Naive thymus-derived CD4-positive, alpha-beta T cell (primary cell): ENCODE measurements at regions not wholly inside any gene's neighbourhood (a gene's known extent, or its start where the extent isn't known, plus 50 kb on each side); places are given as distances from the start of the nearest gene placed in this dataset.

ENCODE experiments used
- ATAC-seq: fragments of 150-1000 bp; cut with Tn5 transposase; 2 replicates; pipeline ENCODE4 v1.10.0; 2021; ENCODE audit warnings: mild to moderate bottlenecking, moderate library complexity
- CTCF ChIA-PET: fragments of 350-600 bp; sonication (Branson Sonifier 250); formaldehyde crosslinking; loops from one replicate; lab custom pipeline; 2021; ENCODE audit warnings: antibody characterized with exemption; lab: Charles Lee
- POLR2A ChIA-PET: fragments of 350-600 bp; sonication (Branson Sonifier 250); formaldehyde crosslinking; loops from one replicate; lab custom pipeline; 2021; ENCODE audit warnings: antibody characterized with exemption, inconsistent platforms; lab: Charles Lee
- DNase-seq, 9 donors: peaks; one replicate each; pipeline versions ENCODE4 v3.0.0 to v3.0.0-alpha.2; 2020 to 2022; ENCODE audit warnings: mixed read lengths in 1 of 9
- H3K27ac ChIP-seq: one replicate; pipeline ENCODE4 v1.7.0; 2013; ENCODE audit warnings: mild to moderate bottlenecking, low read depth, low read length, moderate library complexity
- H3K27me3 ChIP-seq, 2 donors: one replicate each; pipeline ENCODE4 v1.7.0; 2013; ENCODE audit warnings: low read length in 2 of 2, mild to moderate bottlenecking in 2 of 2, moderate library complexity in 2 of 2; ENCODE audit not compliant: control insufficient read depth in 2 of 2, insufficient read depth in 2 of 2
- H3K36me3 ChIP-seq, 3 experiments: 1 replicate in 2 of 3; 2 replicates in 1 of 3; pipeline ENCODE4 v1.7.0; 2013; ENCODE audit warnings: low read length in 3 of 3, mild to moderate bottlenecking in 3 of 3, moderate library complexity in 1 of 3; ENCODE audit not compliant: insufficient read depth in 3 of 3, control insufficient read depth in 2 of 3
- H3K4me1 ChIP-seq, 2 donors: one replicate each; pipeline ENCODE4 v1.7.0; 2013; ENCODE audit warnings: low read length in 2 of 2, mild to moderate bottlenecking in 2 of 2, moderate library complexity in 1 of 2; ENCODE audit not compliant: control insufficient read depth in 2 of 2, insufficient read depth in 2 of 2
- H3K4me3 ChIP-seq: 2 replicates; pipeline ENCODE4 v1.7.0; 2013; ENCODE audit warnings: mild to moderate bottlenecking, low read length
- H3K9me3 ChIP-seq, 3 experiments: 1 replicate in 2 of 3; 2 replicates in 1 of 3; pipeline ENCODE4 v1.7.0; 2013; ENCODE audit warnings: low read length in 3 of 3; ENCODE audit not compliant: control insufficient read depth in 2 of 3
- H3K27ac Mint-ChIP-seq, 9 donors: one replicate each; pipeline ENCODE4 v1.8.0; 2020 to 2022; ENCODE audit warnings: mixed read lengths in 9 of 9, mild to moderate bottlenecking in 8 of 9, moderate library complexity in 5 of 9, inconsistent platforms in 2 of 9
- H3K27me3 Mint-ChIP-seq, 5 donors: one replicate each; pipeline ENCODE4 v1.8.0; 2021 to 2022; ENCODE audit warnings: mixed read lengths in 5 of 5, mild to moderate bottlenecking in 1 of 5
- H3K36me3 Mint-ChIP-seq, 5 donors: one replicate each; pipeline ENCODE4 v1.8.0; 2020 to 2022; ENCODE audit warnings: mixed read lengths in 5 of 5, mild to moderate bottlenecking in 3 of 5, inconsistent platforms in 1 of 5
- H3K4me1 Mint-ChIP-seq, 7 donors: one replicate each; pipeline ENCODE4 v1.8.0; 2020 to 2022; ENCODE audit warnings: mixed read lengths in 7 of 7, mild to moderate bottlenecking in 3 of 7, inconsistent platforms in 1 of 7
- H3K4me3 Mint-ChIP-seq, 10 donors: one replicate each; pipeline ENCODE4 v1.8.0; 2020 to 2022; ENCODE audit warnings: mild to moderate bottlenecking in 10 of 10, mixed read lengths in 10 of 10, moderate library complexity in 6 of 10, inconsistent platforms in 2 of 10
- H3K9me3 Mint-ChIP-seq, 11 donors: one replicate each; pipeline ENCODE4 v1.8.0; 2020 to 2022; ENCODE audit warnings: mixed read lengths in 11 of 11, mild to moderate bottlenecking in 4 of 11, inconsistent platforms in 1 of 11, moderate library complexity in 1 of 11
- intact Hi-C, 2 donors: fragments of 100-400 bp; cut with micrococcal nuclease; formaldehyde crosslinking; loops; one replicate each; pipeline ENCODE4 v1.15.1; 2023

- peaks cover 0 to 4% (median 0%) of the 10 kb centered on the region in 7 donors for H3K4me1 Mint-ChIP-seq
- H3K27me3 ChIP-seq, result no peaks in the 10 kb centered on the region
- ATAC-seq (no peak), DNase-seq (no peak)
- intact Hi-C loops, result no loop called here
- H3K36me3 ChIP-seq, result no peaks in the 10 kb centered on the region
- ChIA-PET POLR2A (no interaction called here), CTCF (no interaction called here)
- H3K4me3 ChIP-seq, result no peak overlapping the region
- no peaks in the 10 kb centered on the region for H3K27me3 Mint-ChIP-seq
- no peak overlapping the region for H3K27ac ChIP-seq
- H3K4me3 Mint-ChIP-seq, result no peak overlapping the region
- no peaks in the 10 kb centered on the region for H3K36me3 Mint-ChIP-seq
- no peaks in the 10 kb centered on the region for H3K4me1 ChIP-seq
- H3K27ac Mint-ChIP-seq, result no peak overlapping the region
- peaks cover 0 to 19% (median 4%) of the 10 kb centered on the region in 11 donors for H3K9me3 Mint-ChIP-seq
- H3K9me3 ChIP-seq, result no peaks in the 10 kb centered on the region
Measured at GRCh38 chr7:46146454-46147255, 225.6 kb upstream of the IGFBP3 start.

- H3K4me3 Mint-ChIP-seq, result no peak overlapping the region
- Histone ChIP-seq H3K36me3 (no peaks in the 10 kb centered on the region), H3K9me3 (no peaks in the 10 kb centered on the region), H3K27ac (no peak overlapping the region), H3K4me3 (no peak overlapping the region), H3K4me1 (no peaks in the 10 kb centered on the region), H3K27me3 (no peaks in the 10 kb centered on the region)
- H3K27me3 Mint-ChIP-seq, result no peaks in the 10 kb centered on the region
- DNase-seq (no peak), ATAC-seq (no peak)
- CTCF ChIA-PET, result no interaction called here
- no peaks in the 10 kb centered on the region for H3K36me3 Mint-ChIP-seq
- no peak overlapping the region for H3K27ac Mint-ChIP-seq
- H3K4me1 Mint-ChIP-seq, result peaks cover 0 to 4% (median 0%) of the 10 kb centered on the region in 7 donors
- peaks cover 0 to 19% (median 4%) of the 10 kb centered on the region in 11 donors for H3K9me3 Mint-ChIP-seq
- intact Hi-C loops, result no loop called here
- POLR2A ChIA-PET, result no interaction called here
Measured at GRCh38 chr7:46145412-46145811, 224.3 kb upstream of the IGFBP3 start.

GRCh38 chr7:46143949-46144917, 223.2 kb upstream of the IGFBP3 start:
- ChIA-PET CTCF (no interaction called here), POLR2A (no interaction called here)
- no peak overlapping the region for H3K27ac Mint-ChIP-seq
- no peak overlapping the region for H3K27ac ChIP-seq
- intact Hi-C loops, result no loop called here
- no peaks in the 10 kb centered on the region for H3K27me3 Mint-ChIP-seq
- no peak overlapping the region for H3K4me3 Mint-ChIP-seq
- ATAC-seq, result no peak
- no peak overlapping the region for H3K4me3 ChIP-seq
- H3K9me3 Mint-ChIP-seq, result peaks cover 0 to 16% (median 4%) of the 10 kb centered on the region in 11 donors
- DNase-seq, result no peak
- H3K27me3 ChIP-seq, result no peaks in the 10 kb centered on the region
- no peaks in the 10 kb centered on the region for H3K36me3 Mint-ChIP-seq
- H3K4me1 ChIP-seq, result no peaks in the 10 kb centered on the region
- H3K36me3 ChIP-seq, result no peaks in the 10 kb centered on the region
- H3K9me3 ChIP-seq, result no peaks in the 10 kb centered on the region
- peaks cover 0 to 4% (median 0%) of the 10 kb centered on the region in 7 donors for H3K4me1 Mint-ChIP-seq

DNA sequence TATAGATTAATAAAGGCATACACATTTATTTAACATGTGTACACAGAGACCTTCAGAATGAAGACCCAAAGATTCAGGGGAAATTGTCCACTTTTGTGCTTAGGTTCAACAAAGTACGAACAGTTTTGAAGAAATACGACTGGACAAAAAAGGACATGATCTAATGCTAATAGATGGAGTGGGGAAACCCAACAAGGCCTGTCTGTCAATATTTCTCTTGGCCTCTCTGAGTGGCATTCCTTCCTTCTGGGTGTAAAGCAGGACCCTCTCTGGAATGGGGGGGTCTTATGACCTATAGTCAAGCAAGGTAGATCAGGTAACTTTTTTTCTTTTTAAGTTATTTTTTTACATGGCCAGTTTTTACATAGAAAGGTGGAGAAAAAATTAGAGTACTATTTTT, 222.3 kb upstream of the IGFBP3 start:
- H3K27me3 ChIP-seq, result no peaks in the 10 kb centered on the region
- no peaks in the 10 kb centered on the region for H3K9me3 ChIP-seq
- no peak overlapping the region for H3K4me3 ChIP-seq
- ChIA-PET CTCF (no interaction called here), POLR2A (no interaction called here)
- H3K9me3 Mint-ChIP-seq, result peaks cover 0 to 12% (median 4%) of the 10 kb centered on the region in 11 donors
- H3K27ac Mint-ChIP-seq, result no peak overlapping the region
- H3K4me1 Mint-ChIP-seq, result peaks cover 0 to 4% (median 0%) of the 10 kb centered on the region in 7 donors
- H3K36me3 Mint-ChIP-seq, result no peaks in the 10 kb centered on the region
- H3K4me1 ChIP-seq, result no peaks in the 10 kb centered on the region
- H3K36me3 ChIP-seq, result no peaks in the 10 kb centered on the region
- no peak overlapping the region for H3K4me3 Mint-ChIP-seq
- H3K27ac ChIP-seq, result no peak overlapping the region
- DNase-seq, result no peak
- no peak for ATAC-seq
- H3K27me3 Mint-ChIP-seq, result no peaks in the 10 kb centered on the region
- intact Hi-C loops, result no loop called here

GRCh38 chr7:46139079-46139478, 218.0 kb upstream of the IGFBP3 start:
- H3K27ac Mint-ChIP-seq, result no peak overlapping the region
- no peak for DNase-seq
- Histone ChIP-seq H3K9me3 (no peaks in the 10 kb centered on the region), H3K4me3 (no peak overlapping the region), H3K27me3 (no peaks in the 10 kb centered on the region), H3K4me1 (no peaks in the 10 kb centered on the region), H3K27ac (no peak overlapping the region), H3K36me3 (no peaks in the 10 kb centered on the region)
- no peaks in the 10 kb centered on the region for H3K4me1 Mint-ChIP-seq
- POLR2A ChIA-PET, result no interaction called here
- CTCF ChIA-PET, result no interaction called here
- H3K9me3 Mint-ChIP-seq, result peaks cover 0 to 10% (median 2%) of the 10 kb centered on the region in 11 donors
- H3K36me3 Mint-ChIP-seq, result no peaks in the 10 kb centered on the region
- intact Hi-C loops, result no loop called here
- no peak overlapping the region for H3K4me3 Mint-ChIP-seq
- no peaks in the 10 kb centered on the region for H3K27me3 Mint-ChIP-seq
- ATAC-seq, result no peak

DNA sequence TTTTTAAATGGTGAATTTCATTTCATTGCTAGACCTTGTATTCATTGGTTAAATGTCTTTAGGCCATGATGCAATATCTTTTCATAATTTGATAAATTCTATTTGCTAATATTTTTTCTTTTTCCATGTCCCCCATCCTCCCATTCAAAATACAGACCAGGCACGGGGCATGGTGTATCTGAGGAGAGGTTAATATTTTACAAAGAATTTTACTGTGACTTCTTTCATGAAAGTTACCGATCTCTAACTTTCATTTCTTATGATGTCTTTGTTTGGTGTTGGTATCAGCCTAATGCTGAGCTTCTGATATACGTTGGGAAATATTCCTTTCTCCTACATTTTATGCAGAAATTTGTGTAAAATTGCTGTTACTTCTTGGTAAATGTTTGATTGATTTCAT, 216.7 kb upstream of the IGFBP3 start:
- Mint-ChIP-seq H3K9me3 (peaks cover 0 to 5% (median 0%) of the 10 kb centered on the region in 11 donors), H3K4me3 (no peak overlapping the region), H3K4me1 (no peaks in the 10 kb centered on the region), H3K27me3 (no peaks in the 10 kb centered on the region), H3K27ac (no peak overlapping the region), H3K36me3 (no peaks in the 10 kb centered on the region)
- Histone ChIP-seq H3K9me3 (no peaks in the 10 kb centered on the region), H3K4me3 (no peak overlapping the region), H3K27me3 (no peaks in the 10 kb centered on the region), H3K36me3 (no peaks in the 10 kb centered on the region), H3K27ac (no peak overlapping the region), H3K4me1 (no peaks in the 10 kb centered on the region)
- POLR2A ChIA-PET, result no interaction called here
- DNase-seq (no peak), ATAC-seq (no peak)
- CTCF ChIA-PET, result no interaction called here
- intact Hi-C loops, result no loop called here
